Endothelial cell of umbilical vein (primary cell): ENCODE measurements at regions not wholly inside any gene's neighbourhood (a gene's known extent, or its start where the extent isn't known, plus 50 kb on each side); places are given as distances from the start of the nearest gene placed in this dataset.

ENCODE experiments used
- EZH2 ChIP-seq: IDR thresholded peaks from 2 replicates; pipeline ENCODE4 v1.6.1; 2012; ENCODE audit warnings: borderline replicate concordance, low read depth, mild to moderate bottlenecking, moderate library complexity, low read length, inconsistent platforms; ENCODE audit not compliant: severe bottlenecking
- GATA2 ChIP-seq: IDR thresholded peaks from 2 replicates; pipeline ENCODE4 v1.7.0; 2011; ENCODE audit warnings: low read depth, mild to moderate bottlenecking, moderate library complexity, mixed read lengths, low read length; ENCODE audit not compliant: insufficient read length, insufficient read depth
- POLR2A ChIP-seq: IDR thresholded peaks from 2 replicates; pipeline ENCODE4 v1.6.1; 2012; ENCODE audit warnings: low read depth, mild to moderate bottlenecking, control low read depth, low read length
- POLR2AphosphoS5 ChIP-seq: IDR thresholded peaks from 2 replicates; pipeline ENCODE4 v1.6.1; 2012; ENCODE audit warnings: low read depth, mild to moderate bottlenecking, control low read depth, low read length, moderate library complexity; ENCODE audit not compliant: insufficient read depth
- TF ChIP-seq, protein P1 (sequence below), 2 donors: IDR thresholded peaks; 1 replicate in 1 of 2; 2 replicates in 1 of 2; pipeline ENCODE4 v1.5.1; 2011; ENCODE audit warnings: low read length in 2 of 2, mild to moderate bottlenecking in 2 of 2, moderate library complexity in 2 of 2, control low read depth in 1 of 2, inconsistent platforms in 1 of 2, low read depth in 1 of 2; ENCODE audit not compliant: insufficient read depth in 1 of 2; ENCODE audit errors: extremely low read depth in 1 of 2

DNA sequence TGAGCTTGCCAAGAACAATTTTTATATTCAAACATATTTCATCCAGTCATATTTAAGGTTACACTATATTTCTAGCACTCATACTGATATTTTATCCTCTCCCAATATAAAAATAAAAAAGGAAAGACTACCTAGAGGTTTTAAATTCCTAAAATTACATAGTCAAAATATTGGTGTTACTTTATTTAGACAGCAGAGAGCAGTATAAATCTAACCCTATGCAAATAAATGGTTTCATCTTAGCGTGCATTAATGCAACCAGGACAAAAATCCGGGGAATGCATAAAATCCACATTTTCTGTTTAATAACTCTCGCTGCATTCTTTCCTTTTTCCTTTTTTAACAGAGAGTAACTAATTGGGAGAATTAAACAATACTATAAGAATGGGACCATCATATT lies 1447.4 kb upstream of the ALCAM start:
- TF ChIP-seq EZH2, result no peak
- TF ChIP-seq GATA2, result no peak
- TF ChIP-seq POLR2A, result no peak
- TF ChIP-seq POLR2AphosphoS5, result no peak
- TF ChIP-seq, protein P1, sequence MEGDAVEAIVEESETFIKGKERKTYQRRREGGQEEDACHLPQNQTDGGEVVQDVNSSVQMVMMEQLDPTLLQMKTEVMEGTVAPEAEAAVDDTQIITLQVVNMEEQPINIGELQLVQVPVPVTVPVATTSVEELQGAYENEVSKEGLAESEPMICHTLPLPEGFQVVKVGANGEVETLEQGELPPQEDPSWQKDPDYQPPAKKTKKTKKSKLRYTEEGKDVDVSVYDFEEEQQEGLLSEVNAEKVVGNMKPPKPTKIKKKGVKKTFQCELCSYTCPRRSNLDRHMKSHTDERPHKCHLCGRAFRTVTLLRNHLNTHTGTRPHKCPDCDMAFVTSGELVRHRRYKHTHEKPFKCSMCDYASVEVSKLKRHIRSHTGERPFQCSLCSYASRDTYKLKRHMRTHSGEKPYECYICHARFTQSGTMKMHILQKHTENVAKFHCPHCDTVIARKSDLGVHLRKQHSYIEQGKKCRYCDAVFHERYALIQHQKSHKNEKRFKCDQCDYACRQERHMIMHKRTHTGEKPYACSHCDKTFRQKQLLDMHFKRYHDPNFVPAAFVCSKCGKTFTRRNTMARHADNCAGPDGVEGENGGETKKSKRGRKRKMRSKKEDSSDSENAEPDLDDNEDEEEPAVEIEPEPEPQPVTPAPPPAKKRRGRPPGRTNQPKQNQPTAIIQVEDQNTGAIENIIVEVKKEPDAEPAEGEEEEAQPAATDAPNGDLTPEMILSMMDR (IDR thresholded peaks at IDR 0.05; ENCODE audit: extremely low read depth in 1 of 2, insufficient read depth in 1 of 2, low read depth in 1 of 2, low read length in 2 of 2), result no peak
